ENCODE measurements at regions not wholly inside any gene's neighbourhood (a gene's known extent, or its start where the extent isn't known, plus 50 kb on each side); places are given as distances from the start of the nearest gene placed in this dataset.
"Not testable (repeated sequence)": the region's sequence is repeated elsewhere in the genome, so short reads cannot be mapped to it uniquely, and the experiment has no call there.

DNA sequence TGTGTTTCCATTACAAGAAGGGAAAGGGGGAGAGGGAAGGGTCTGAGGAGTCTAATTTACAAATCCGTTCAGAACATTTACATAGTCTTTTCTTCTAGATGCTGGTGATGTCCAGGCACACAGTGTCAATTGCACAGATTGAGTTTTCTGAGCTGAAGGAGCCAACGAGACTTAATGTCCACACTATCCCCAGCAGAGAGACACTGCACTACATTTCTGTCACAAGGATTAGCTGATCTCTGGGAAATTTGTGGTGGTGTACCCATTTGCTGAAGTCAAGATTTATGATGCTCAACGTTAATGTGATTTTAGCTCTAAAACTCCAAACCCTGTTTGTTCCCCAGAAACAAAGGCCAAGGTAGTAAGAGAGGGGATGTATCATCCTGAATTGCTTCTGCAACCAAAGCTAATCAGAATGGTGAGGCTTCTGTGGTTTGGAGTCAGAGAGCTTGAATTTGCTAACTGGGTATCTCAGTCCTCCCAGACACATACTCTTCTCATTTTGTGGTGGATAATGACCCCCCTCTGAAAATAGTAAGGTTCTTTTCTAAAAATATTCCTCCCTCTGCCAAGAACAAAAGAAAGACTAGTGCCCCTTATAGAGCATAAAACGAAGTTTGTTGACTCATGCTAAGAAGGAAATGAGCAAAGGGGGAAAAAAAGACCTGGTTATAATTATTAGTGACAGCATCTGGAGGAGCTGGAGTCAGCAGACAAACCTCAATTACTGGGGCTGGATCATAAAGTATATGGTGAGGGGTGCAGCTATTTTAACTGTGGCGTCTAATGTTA, 416.9 kb downstream of the PSAT1 start:
- in situ Hi-C loops (cut with HindIII; ENCODE audit: low pct_unique_long_range_greater_than_20kb, low sequenced_read_pairs): no loop called here
- DNase-seq (ENCODE audit: low read depth): no peak

DNA sequence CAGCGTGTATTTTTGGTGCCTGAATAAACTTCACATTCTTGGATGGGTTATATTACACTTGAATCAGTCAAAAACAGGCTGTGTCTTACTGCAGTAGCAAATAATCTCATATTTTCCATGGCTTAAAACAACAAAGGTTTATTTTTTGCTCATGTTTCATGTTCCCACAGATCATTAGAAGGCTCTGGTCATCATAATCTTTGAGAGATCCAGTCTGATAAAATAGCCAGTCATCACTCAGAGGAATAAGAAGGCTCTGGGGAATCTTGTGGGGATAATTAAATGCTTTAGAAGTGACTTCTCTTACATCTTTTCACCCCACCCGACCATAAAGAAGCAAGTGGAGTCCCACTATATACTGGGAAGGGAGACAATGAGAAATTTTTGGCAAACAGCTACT, 417.7 kb downstream of the PSAT1 start:
- in situ Hi-C loops (cut with HindIII; ENCODE audit: low pct_unique_long_range_greater_than_20kb, low sequenced_read_pairs): no loop called here

GRCh38 chr9:78719029-78719428, 422.1 kb downstream of the PSAT1 start:
- in situ Hi-C loops (cut with HindIII; ENCODE audit: low pct_unique_long_range_greater_than_20kb, low sequenced_read_pairs): not testable (repeated sequence)

More for the DNA sequence above, 417.7 kb downstream of the PSAT1 start:
- DNase-seq (ENCODE audit: low read depth): no peak

DNA sequence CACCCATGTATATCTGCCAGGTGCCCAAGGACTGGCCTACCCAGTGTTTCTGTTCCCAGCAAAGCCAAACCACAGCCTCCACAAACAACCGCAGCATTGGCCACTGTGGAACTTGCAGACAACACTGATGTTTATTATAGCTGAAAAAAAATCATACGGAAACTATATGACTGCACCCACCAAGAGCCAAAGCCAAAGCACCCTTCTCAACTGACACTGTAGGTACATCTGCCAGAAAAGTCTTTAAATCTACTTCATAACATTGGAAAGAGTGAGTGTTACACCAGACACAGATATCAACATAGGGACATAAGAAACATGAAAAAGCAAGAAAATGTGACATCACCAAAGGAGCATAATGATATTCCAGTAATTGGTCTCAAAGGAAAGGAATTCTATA, 428.0 kb downstream of the PSAT1 start:
- no peak for DNase-seq (ENCODE audit: low read depth)
- in situ Hi-C loops (cut with HindIII; ENCODE audit: low pct_unique_long_range_greater_than_20kb, low sequenced_read_pairs): no loop called here

More at GRCh38 chr9:78719029-78719428, 422.1 kb downstream of the PSAT1 start:
- not testable (repeated sequence) for DNase-seq (ENCODE audit: low read depth)

GRCh38 chr9:78725503-78725902, 428.6 kb downstream of the PSAT1 start:
- in situ Hi-C loops (cut with HindIII; ENCODE audit: low pct_unique_long_range_greater_than_20kb, low sequenced_read_pairs): no loop called here
- no peak for DNase-seq (ENCODE audit: low read depth)

DNA sequence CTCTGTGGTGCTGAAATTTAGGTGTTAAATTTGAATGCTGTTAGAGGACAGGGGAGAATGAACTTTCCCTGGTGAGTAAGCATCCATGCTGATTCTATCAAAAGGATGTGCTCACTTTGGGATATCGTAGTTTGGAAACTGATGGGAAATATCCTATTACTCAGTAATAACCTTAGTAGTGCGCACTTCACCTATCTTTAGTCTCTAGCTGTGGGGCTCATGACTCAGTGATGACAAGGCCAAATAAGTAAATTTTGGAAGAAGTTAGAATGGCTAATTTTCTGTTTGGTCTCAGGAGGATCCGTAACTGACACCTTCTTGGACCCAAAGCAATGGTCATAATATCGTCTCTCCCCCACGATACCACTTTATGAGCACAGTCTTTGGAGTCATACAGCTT, 448.4 kb downstream of the PSAT1 start:
- no peak for DNase-seq (ENCODE audit: low read depth)
- in situ Hi-C loops (cut with HindIII; ENCODE audit: low pct_unique_long_range_greater_than_20kb, low sequenced_read_pairs): no loop called here

GRCh38 chr9:78746010-78746409, 449.1 kb downstream of the PSAT1 start:
- in situ Hi-C loops (cut with HindIII; ENCODE audit: low pct_unique_long_range_greater_than_20kb, low sequenced_read_pairs): no loop called here
- DNase-seq (ENCODE audit: low read depth): no peak

DNA sequence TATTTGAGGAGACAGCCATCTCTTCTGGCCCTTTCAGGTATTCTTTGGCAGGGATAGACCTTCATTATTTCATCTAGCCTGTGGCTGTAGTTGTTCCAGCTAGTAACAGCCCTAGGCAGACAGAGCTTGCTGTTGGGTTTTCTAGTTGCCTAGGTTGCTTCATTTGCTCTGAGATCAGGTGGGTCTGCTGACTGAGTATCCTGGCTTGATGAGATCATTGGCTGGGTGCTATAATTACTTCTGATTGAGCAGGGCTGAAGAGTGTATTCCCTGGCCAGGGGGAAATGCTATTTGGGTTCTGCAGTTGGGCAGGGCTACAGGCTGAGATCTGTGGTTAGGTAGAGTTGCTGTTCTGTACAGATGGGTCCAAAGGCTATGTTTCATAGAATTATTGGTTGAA, 456.1 kb downstream of the PSAT1 start:
- in situ Hi-C loops (cut with HindIII; ENCODE audit: low pct_unique_long_range_greater_than_20kb, low sequenced_read_pairs): no loop called here
- DNase-seq (ENCODE audit: low read depth): no peak

DNA sequence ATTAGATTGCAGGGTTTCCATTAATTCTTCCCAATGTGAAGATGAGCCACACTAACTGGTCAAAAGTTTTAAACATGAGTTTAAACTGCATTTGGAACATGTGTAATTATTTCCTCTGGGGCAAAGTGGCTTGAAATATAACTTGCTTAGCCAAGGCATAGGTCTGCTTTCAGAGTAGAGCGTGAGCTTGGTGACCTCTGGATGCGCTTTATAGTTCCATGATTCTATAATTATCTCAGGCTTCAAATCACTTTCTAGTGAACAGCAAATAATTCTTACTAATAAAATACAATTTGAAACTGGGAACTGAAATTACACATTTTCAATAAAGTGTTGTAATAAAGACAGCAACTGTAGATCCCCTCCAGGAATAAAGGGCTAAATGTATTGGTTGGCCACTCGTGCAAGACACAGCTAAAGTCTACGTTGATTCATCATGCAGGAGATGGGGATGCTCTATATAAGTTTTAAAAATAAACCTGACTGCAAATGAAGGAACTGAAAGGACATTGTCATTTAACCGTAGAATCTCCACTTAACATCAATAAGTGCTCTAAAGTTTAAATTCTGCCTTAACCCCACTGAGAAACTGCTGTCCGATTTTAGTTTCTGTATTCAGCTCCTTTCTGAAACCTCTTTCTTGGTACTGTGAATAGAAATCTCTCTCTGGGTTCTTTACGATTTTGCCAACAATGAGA, 460.0 kb downstream of the PSAT1 start:
- in situ Hi-C loops (cut with HindIII; ENCODE audit: low pct_unique_long_range_greater_than_20kb, low sequenced_read_pairs): no loop called here
- no peak for DNase-seq (ENCODE audit: low read depth)

DNA sequence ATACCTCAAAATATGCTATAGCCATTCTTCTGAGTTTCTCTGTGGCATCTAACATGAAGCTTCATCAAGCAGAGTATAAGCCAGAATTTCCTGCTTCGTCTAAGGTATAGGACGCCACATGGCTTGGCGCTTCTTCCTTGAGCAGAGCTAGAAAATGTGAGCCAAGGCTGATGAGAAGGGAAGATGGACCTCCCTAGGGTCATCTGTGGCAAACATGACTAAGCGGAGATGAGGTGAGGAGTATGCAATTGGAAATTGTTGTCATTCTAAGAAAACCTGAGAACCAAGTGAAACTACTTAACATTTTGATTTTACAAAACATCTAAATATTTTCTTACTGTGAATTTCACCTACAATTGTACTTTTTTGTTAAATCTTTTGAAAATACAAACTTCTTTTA, 466.5 kb downstream of the PSAT1 start:
- no peak for DNase-seq (ENCODE audit: low read depth)
- in situ Hi-C loops (cut with HindIII; ENCODE audit: low pct_unique_long_range_greater_than_20kb, low sequenced_read_pairs): no loop called here

- no peak for DNase-seq (ENCODE audit: low read depth)
- in situ Hi-C loops (cut with HindIII; ENCODE audit: low pct_unique_long_range_greater_than_20kb, low sequenced_read_pairs): no loop called here
These were observed 468.9 kb downstream of the PSAT1 start for GRCh38 chr9:78765861-78766260.

DNA sequence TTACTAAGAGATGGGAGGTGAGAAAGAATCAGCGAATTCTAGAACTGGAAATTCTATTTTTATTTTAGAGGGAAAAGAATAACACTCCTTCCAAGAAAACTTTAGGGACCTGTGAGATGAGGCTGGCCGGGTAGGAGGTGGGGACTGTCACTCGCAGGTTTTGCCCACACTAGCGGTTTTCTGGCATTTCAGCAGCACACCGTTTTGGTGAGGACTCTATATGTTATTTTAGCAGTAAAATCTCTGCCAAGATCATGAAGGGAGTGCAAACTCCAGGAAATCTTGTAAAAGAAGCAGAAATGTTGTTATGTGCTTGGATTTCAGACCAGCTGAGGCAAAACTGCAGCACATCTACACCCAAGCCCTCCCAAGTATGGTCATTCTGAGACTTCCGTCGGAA, 470.6 kb downstream of the PSAT1 start:
- no peak for DNase-seq (ENCODE audit: low read depth)
- in situ Hi-C loops (cut with HindIII; ENCODE audit: low pct_unique_long_range_greater_than_20kb, low sequenced_read_pairs): no loop called here

DNA sequence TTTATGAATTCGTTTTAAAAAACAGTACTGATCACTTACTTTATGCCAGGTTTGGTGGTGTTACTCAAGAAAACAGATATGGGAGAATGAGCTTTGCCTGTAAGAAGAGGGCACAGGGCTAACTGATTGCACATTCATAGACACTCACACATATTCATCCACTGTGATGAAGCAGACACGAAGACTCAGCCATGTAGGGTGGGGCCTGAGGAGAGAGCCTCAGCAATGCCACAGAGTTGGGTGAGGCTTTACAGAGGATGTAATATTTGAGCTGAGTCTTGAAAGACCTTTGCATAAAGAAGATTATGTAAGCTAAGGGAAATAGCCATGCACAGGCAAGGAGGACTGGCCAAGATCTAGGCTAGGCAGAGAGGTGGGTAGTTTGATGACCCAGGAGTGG, 472.8 kb downstream of the PSAT1 start:
- DNase-seq (ENCODE audit: low read depth): no peak
- in situ Hi-C loops (cut with HindIII; ENCODE audit: low pct_unique_long_range_greater_than_20kb, low sequenced_read_pairs): no loop called here

GRCh38 chr9:78775211-78775610, 478.3 kb downstream of the PSAT1 start:
- no peak for DNase-seq (ENCODE audit: low read depth)
- in situ Hi-C loops (cut with HindIII; ENCODE audit: low pct_unique_long_range_greater_than_20kb, low sequenced_read_pairs): no loop called here

DNA sequence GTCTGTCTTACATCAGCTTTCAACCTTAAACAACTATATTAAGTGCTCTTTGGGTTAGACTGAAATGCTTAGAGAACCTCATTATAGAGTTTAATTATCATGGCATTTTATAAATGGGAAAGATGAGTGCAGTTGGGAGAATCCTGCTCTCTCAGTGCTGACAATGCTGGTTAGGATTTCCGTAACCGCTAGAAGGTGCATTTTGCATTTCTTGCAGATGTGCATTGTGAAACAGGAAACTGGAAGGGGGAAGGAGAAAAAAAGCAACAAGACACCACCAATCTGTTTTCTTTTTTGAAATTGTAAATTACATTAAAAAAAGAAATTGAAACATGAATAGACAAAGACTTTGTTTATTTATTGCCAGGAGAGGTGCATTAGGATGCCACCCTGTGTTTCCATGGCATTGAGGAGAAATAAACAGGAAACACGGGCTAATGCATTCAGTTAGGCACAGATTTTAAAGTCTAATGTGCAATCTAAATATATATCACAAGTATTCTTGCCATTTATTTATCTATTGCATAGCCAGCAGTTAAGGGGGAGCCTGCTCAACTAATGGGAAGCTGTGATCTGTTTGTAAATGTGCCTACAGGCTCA, 478.9 kb downstream of the PSAT1 start:
- in situ Hi-C loops (cut with HindIII; ENCODE audit: low pct_unique_long_range_greater_than_20kb, low sequenced_read_pairs): no loop called here
- no peak for DNase-seq (ENCODE audit: low read depth)

GRCh38 chr9:78777747-78778146, 480.8 kb downstream of the PSAT1 start:
- in situ Hi-C loops (cut with HindIII; ENCODE audit: low pct_unique_long_range_greater_than_20kb, low sequenced_read_pairs): no loop called here
- no peak for DNase-seq (ENCODE audit: low read depth)

GRCh38 chr9:78778318-78778717, 481.4 kb downstream of the PSAT1 start:
- no peak for DNase-seq (ENCODE audit: low read depth)
- in situ Hi-C loops (cut with HindIII; ENCODE audit: low pct_unique_long_range_greater_than_20kb, low sequenced_read_pairs): no loop called here

DNA sequence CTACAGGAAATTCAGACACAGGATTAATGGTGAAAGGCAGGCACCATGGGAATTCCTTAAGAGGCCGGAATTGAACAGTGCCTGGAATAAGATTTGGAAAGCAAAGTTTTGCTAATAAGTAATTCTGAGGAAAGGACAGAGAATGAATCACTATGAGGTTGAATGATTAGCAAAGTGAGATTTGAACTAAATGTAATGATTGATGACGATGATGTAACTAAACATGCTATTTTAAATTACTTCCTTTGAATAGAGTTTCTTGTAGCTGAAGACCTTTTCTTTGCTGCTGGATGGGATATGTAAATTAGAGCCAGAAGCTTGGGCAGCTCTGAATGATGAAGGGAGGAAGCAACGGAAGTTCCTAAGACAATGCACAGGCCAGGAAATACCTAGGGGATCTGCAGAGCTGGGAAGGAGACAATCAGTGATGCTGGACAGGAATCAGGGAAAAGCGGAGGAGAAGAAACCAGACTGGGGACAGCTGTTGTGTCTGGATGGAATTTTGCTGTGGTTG, 482.0 kb downstream of the PSAT1 start:
- in situ Hi-C loops (cut with HindIII; ENCODE audit: low pct_unique_long_range_greater_than_20kb, low sequenced_read_pairs): no loop called here
- DNase-seq (ENCODE audit: low read depth): peak; percentile 3

DNA sequence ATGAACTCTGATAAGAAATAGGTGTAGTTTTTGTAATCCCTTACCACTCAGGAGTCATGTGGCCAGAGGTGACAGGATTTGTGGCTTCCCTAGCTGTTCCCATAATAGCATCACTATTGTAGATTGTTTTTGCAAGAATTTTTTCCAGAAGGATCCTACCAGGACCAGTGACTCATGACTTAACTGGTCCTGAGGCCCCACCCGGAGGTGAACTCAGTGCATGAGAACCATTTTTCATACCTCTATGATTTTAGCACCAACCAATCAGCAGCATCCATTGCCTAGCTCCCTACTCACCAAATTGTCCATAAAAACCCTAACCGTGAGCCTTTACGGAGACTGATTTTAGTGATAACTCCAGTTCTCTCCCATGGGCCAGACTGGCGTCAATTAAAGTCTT, 484.8 kb downstream of the PSAT1 start:
- no peak for DNase-seq (ENCODE audit: low read depth)
- in situ Hi-C loops (cut with HindIII; ENCODE audit: low pct_unique_long_range_greater_than_20kb, low sequenced_read_pairs): no loop called here
